DOHH2 (cell line): ENCODE measurements at regions not wholly inside any gene's neighbourhood (a gene's known extent, or its start where the extent isn't known, plus 50 kb on each side); places are given as distances from the start of the nearest gene placed in this dataset.

Experiments
- H3F3A ChIP-seq: fragments of 200-600 bp; sonication (generic), shearing (Covaris generic); 2 replicates; pipeline ENCODE4 v1.6.0; 2016; ENCODE audit warnings: antibody characterized with exemption, mild to moderate bottlenecking; ENCODE audit not compliant: control insufficient read depth, insufficient read depth
- H3K27ac ChIP-seq: fragments of 200-600 bp; sonication (generic); 2 replicates; pipeline ENCODE4 v1.5.1; 2014; ENCODE audit warnings: low read depth, mild to moderate bottlenecking, low read length, moderate library complexity
- H3K27me3 ChIP-seq: fragments of 200-600 bp; sonication (generic); 2 replicates; pipeline ENCODE4 v1.6.1; 2014; ENCODE audit warnings: mild to moderate bottlenecking, low read length, mixed read lengths; ENCODE audit not compliant: control insufficient read depth
- H3K36me3 ChIP-seq: fragments of 200-600 bp; sonication (generic); 2 replicates; pipeline ENCODE4 v1.6.1; 2014; ENCODE audit warnings: mild to moderate bottlenecking, low read length, moderate library complexity, mixed read lengths; ENCODE audit not compliant: control insufficient read depth
- H3K4me1 ChIP-seq: fragments of 200-600 bp; sonication (generic); 2 replicates; pipeline ENCODE4 v1.6.1; 2014; ENCODE audit warnings: mild to moderate bottlenecking, low read length, mixed read lengths; ENCODE audit not compliant: control insufficient read depth
- H3K4me2 ChIP-seq: fragments of 200-600 bp; sonication (generic); 2 replicates; pipeline ENCODE4 v1.6.0; 2014; ENCODE audit warnings: mild to moderate bottlenecking, low read length, moderate library complexity
- H3K4me3 ChIP-seq: fragments of 200-600 bp; sonication (generic); 2 replicates; pipeline ENCODE4 v1.5.1; 2014; ENCODE audit warnings: mild to moderate bottlenecking, low read length, mixed read lengths
- H3K79me2 ChIP-seq: fragments of 200-600 bp; sonication (generic); 2 replicates; pipeline ENCODE4 v1.6.1; 2014; ENCODE audit warnings: mild to moderate bottlenecking, low read length, mixed read lengths; ENCODE audit not compliant: control insufficient read depth
- H3K9me2 ChIP-seq: fragments of 200-600 bp; sonication (generic); replicated peaks from 2 replicates; pipeline ENCODE4 v1.6.1; 2014; ENCODE audit warnings: mild to moderate bottlenecking, low read length, mixed read lengths; ENCODE audit not compliant: control insufficient read depth
- H3K9me3 ChIP-seq: fragments of 200-600 bp; sonication (generic); 2 replicates; pipeline ENCODE4 v1.6.1; 2014; ENCODE audit warnings: antibody characterized with exemption, low read length, mixed read lengths; ENCODE audit not compliant: control insufficient read depth, insufficient read depth
- H4K20me1 ChIP-seq: fragments of 200-600 bp; sonication (generic); 2 replicates; pipeline ENCODE4 v1.6.0; 2014; ENCODE audit warnings: low read depth, mild to moderate bottlenecking, antibody characterized with exemption, low read length, moderate library complexity; ENCODE audit not compliant: control insufficient read depth, insufficient read depth
- EZH2phosphoT487 ChIP-seq: fragments of 200-600 bp; sonication (generic); IDR thresholded peaks from 2 replicates; pipeline ENCODE4 v1.6.1; 2017; ENCODE audit warnings: borderline replicate concordance, mild to moderate bottlenecking, antibody characterized with exemption, low read length, moderate library complexity, mixed read lengths
- TF ChIP-seq, protein P1 (sequence below): fragments of 200-600 bp; sonication (generic); IDR thresholded peaks from one replicate; pipeline ENCODE4 v1.5.1; 2014; ENCODE audit warnings: antibody characterized with exemption, mild to moderate bottlenecking, low read depth, low read length; ENCODE audit not compliant: poor library complexity, severe bottlenecking

DNA sequence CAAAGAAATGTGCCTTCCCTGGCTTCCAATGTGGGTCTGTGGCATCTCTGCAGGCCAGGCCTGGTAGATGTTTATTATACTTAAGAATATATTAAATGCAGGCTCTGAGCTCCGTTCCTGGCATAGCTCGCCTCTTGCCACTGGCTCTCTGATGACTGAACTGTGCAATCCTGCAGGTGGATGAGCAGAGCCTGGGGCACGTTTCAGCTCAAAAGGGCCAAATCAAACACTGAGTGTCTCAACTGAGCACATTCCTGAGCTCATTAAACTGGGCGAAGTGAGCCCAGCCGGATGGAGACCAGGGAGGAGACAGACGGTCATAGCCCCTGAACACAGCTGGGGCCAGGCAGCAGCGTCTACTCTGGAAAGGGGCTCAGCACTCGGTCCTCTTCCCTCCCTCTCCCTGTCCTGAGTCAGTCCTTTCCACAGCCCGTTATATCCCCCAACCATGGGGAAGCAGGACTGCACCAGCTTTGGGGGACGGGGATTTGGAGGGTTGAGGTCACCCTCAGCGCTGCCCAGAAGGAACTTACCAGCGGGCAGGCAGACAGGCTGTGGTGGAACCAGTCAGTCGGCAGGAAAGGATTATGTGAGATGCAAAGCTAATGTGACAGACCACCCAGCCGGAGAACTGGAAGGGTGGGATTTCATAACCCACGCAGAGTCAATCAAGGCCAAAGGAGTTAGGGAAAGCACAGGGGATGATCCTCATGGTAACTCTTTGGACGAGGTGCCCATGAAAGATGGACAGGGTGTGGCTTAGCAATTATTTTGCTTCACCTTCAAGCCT is 77.4 kb upstream of the ANKRD34C start:
- H3K36me3 ChIP-seq: no peaks in the 10 kb centered on the region
- peaks cover 10% of the 10 kb centered on the region for H3K27me3 ChIP-seq
- no peak overlapping the region for H3K4me2 ChIP-seq
- H3K79me2 ChIP-seq: no peaks in the 10 kb centered on the region
- TF ChIP-seq EZH2phosphoT487: no peak
- TF ChIP-seq, protein P1, sequence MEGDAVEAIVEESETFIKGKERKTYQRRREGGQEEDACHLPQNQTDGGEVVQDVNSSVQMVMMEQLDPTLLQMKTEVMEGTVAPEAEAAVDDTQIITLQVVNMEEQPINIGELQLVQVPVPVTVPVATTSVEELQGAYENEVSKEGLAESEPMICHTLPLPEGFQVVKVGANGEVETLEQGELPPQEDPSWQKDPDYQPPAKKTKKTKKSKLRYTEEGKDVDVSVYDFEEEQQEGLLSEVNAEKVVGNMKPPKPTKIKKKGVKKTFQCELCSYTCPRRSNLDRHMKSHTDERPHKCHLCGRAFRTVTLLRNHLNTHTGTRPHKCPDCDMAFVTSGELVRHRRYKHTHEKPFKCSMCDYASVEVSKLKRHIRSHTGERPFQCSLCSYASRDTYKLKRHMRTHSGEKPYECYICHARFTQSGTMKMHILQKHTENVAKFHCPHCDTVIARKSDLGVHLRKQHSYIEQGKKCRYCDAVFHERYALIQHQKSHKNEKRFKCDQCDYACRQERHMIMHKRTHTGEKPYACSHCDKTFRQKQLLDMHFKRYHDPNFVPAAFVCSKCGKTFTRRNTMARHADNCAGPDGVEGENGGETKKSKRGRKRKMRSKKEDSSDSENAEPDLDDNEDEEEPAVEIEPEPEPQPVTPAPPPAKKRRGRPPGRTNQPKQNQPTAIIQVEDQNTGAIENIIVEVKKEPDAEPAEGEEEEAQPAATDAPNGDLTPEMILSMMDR: no peak
- H3K4me1 ChIP-seq: no peaks in the 10 kb centered on the region
- H3F3A ChIP-seq: no peaks in the 10 kb centered on the region
- H3K9me3 ChIP-seq: no peaks in the 10 kb centered on the region
- H3K9me2 ChIP-seq: no peaks in the 10 kb centered on the region
- H3K4me3 ChIP-seq: no peak overlapping the region
- no peaks in the 10 kb centered on the region for H4K20me1 ChIP-seq
- H3K27ac ChIP-seq: no peak overlapping the region

DNA sequence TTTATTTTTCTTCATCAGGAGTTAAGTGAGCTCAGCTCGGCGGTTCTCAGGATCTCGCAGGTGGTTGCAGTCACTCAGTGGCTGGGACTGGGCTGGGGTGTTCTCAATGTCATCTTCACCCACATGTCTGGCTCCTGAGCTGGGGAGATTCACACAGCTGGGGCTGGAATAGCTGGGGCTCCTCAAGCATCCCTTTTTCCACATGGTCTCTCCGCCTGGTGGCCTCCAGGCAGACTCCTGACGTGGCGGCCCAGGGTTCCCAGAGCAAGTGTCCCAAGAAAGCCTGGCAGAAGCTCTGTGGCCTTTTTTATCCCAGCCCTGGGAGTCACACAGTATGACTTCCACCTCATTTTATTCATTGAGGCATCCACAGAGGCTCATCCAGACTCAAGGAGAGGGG is 84.1 kb upstream of the ANKRD34C start:
- H3K27me3 ChIP-seq: no peaks in the 10 kb centered on the region; the same call in 1 of the 2 replicates
- H3K4me2 ChIP-seq: no peak overlapping the region

GRCh38 chr15:79197285-79197684 is 85.2 kb upstream of the ANKRD34C start:
- Histone ChIP-seq H4K20me1 (no peaks in the 10 kb centered on the region), H3K27me3 (no peaks in the 10 kb centered on the region), H3K9me2 (no peaks in the 10 kb centered on the region), H3K4me1 (no peaks in the 10 kb centered on the region), H3F3A (no peaks in the 10 kb centered on the region), H3K9me3 (no peaks in the 10 kb centered on the region), H3K79me2 (no peaks in the 10 kb centered on the region), H3K4me2 (no peak overlapping the region), H3K27ac (no peak overlapping the region), H3K36me3 (no peaks in the 10 kb centered on the region), H3K4me3 (no peak overlapping the region)
- no peak for TF ChIP-seq EZH2phosphoT487
- TF ChIP-seq, protein P1: no peak

More for the DNA sequence above, 84.1 kb upstream of the ANKRD34C start:
- Histone ChIP-seq H3K36me3 (no peaks in the 10 kb centered on the region), H3K4me3 (no peak overlapping the region), H3K9me3 (no peaks in the 10 kb centered on the region), H3F3A (no peaks in the 10 kb centered on the region), H3K27ac (no peak overlapping the region), H4K20me1 (no peaks in the 10 kb centered on the region), H3K79me2 (no peaks in the 10 kb centered on the region), H3K4me1 (no peaks in the 10 kb centered on the region), H3K9me2 (no peaks in the 10 kb centered on the region)
- TF ChIP-seq, protein P1: no peak
- no peak for TF ChIP-seq EZH2phosphoT487
